PFSK-1 (cell line): ENCODE measurements at regions not wholly inside any gene's neighbourhood (a gene's known extent, or its start where the extent isn't known, plus 50 kb on each side); places are given as distances from the start of the nearest gene placed in this dataset.

Experiments
- FOXP2 ChIP-seq: optimal IDR thresholded peaks from 2 replicates; pipeline ENCODE3; 2011; ENCODE audit warnings: borderline replicate concordance, control low read depth, inconsistent platforms; ENCODE audit not compliant: insufficient read depth; ENCODE audit errors: extremely low read length, extremely low read depth
- POLR2AphosphoS5 ChIP-seq: IDR thresholded peaks from 2 replicates; pipeline ENCODE4 v1.6.1; 2012; ENCODE audit warnings: low read depth, mild to moderate bottlenecking, control low read depth, low read length, moderate library complexity
- REST ChIP-seq, 2 experiments: IDR thresholded peaks; 2 replicates each; pipeline versions ENCODE4 v1.6.1 to v1.8.0; 2011 to 2012; ENCODE audit warnings: low read depth in 2 of 2, low read length in 2 of 2, control low read depth in 1 of 2, inconsistent platforms in 1 of 2, mild to moderate bottlenecking in 1 of 2, moderate library complexity in 1 of 2; ENCODE audit not compliant: insufficient read depth in 1 of 2
- SIN3A ChIP-seq: IDR thresholded peaks from 2 replicates; pipeline ENCODE4 v1.6.1; 2012; ENCODE audit warnings: mild to moderate bottlenecking, low read length, moderate library complexity, borderline replicate concordance; ENCODE audit not compliant: insufficient read depth
- TAF1 ChIP-seq: IDR thresholded peaks from 2 replicates; pipeline ENCODE4 v1.6.1; 2012; ENCODE audit warnings: low read length, control low read depth, borderline replicate concordance; ENCODE audit not compliant: insufficient read depth

GRCh38 chr4:35534962-35535361 is 709.4 kb downstream of the ARAP2 start:
- no peak for TF ChIP-seq FOXP2
- TF ChIP-seq REST (IDR thresholded peaks at IDR 0.05; ENCODE audit: insufficient read depth in 1 of 2, low read depth in 2 of 2, low read length in 2 of 2): no peak
- no peak for TF ChIP-seq SIN3A
- TF ChIP-seq POLR2AphosphoS5: no peak
- TF ChIP-seq TAF1: no peak

DNA sequence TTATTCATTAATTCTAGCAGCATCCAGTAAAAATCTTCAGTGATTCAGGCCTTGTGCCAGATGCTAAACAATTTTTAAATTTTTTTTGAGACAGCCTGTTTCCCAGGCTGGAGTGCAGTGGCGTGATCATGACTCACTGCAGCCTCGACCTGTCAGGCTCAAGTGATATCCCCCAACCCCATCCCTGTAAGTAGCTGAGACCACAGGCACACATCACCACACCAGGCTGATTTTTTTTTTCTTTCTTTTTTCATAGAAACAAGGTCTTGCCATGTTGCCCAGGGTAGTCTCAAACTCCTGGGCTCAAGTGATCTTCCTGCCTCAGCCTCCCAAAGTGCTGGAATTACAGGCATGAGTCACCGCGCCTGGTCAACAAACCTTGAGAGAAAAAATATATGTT is 705.5 kb downstream of the ARAP2 start:
- TF ChIP-seq SIN3A (no peak), TAF1 (no peak), POLR2AphosphoS5 (no peak), FOXP2 (no peak)

DNA sequence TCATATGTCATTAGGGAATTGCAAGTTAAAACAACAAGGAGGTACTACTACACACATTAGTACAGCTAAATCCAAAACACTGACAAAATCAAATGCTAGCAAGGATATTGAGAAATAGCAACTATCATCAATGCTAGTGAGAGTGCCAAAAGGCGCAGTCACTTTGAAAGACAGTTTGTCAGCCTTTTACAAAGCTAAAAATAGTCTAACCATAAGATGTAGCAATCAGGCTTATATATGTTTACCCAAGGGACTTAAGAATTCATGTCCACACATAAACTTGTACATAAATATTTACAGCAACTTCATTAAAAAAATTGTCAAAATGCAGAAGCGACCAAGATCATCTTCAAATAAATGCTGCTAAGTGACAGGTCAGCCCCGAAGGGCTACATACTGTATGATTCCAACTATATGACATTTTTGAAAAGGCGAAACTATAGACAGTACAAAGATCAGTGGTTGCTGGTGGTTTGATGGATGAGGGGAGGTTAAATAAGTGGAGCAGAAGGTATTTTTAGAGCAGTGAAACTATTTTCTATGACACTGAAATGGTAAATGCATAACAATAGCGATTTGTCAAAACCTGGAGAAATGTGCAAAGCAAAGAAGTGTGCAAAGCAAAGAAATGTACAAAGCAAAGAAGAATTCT is 704.8 kb downstream of the ARAP2 start:
- TF ChIP-seq REST (IDR thresholded peaks at IDR 0.05; ENCODE audit: insufficient read depth in 1 of 2, low read depth in 2 of 2, low read length in 2 of 2): no peak
- TF ChIP-seq TAF1: no peak
- TF ChIP-seq FOXP2: no peak
- no peak for TF ChIP-seq SIN3A
- TF ChIP-seq POLR2AphosphoS5: no peak

DNA sequence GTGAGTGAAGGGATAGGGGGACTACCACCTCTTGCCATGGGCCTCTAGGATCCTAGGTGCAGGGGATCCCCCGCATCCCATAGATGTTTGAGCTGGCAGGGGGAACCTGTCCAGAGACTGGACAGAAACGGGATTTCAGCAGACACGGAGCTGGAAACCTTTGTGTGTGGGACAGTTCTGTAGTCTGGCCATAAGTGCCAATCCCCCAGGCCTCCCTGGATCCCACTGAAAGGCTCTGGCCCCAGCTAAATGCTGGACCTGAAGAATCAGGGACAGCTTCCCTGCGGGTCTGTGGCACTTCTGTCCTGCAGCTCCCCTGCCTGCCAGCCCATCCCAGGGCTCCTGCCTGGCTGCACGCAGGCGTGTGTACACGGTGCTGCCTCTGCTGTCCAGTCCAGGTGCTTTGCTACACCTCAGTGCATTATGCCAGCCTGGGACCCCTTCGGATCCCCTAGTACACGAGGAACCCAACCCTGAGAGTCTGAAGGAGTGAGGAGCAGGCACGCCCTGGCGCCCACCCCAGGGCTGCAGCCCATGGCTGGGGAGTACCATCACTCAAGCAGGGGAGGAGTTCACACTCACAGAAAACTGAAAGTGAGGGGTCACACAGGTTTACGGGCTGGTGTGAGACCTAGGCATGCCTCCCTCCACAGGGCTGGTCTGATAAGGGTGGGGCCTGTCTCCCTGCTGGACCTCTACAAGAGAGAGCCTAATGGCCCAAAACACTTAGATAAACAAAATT is 703.0 kb downstream of the ARAP2 start:
- TF ChIP-seq SIN3A (no peak), POLR2AphosphoS5 (no peak), TAF1 (no peak), FOXP2 (no peak), REST (IDR thresholded peaks at IDR 0.05; ENCODE audit: insufficient read depth in 1 of 2, low read depth in 2 of 2, low read length in 2 of 2) (no peak)

GRCh38 chr4:35541888-35542213 is 702.5 kb downstream of the ARAP2 start:
- no peak for TF ChIP-seq TAF1
- TF ChIP-seq SIN3A: no peak
- TF ChIP-seq REST (IDR thresholded peaks at IDR 0.05; ENCODE audit: insufficient read depth in 1 of 2, low read depth in 2 of 2, low read length in 2 of 2): no peak
